Non-pigmented ciliary epithelial cell (primary cell): ENCODE measurements at regions not wholly inside any gene's neighbourhood (a gene's known extent, or its start where the extent isn't known, plus 50 kb on each side); places are given as distances from the start of the nearest gene placed in this dataset.

Source experiments
- DNase-seq: peaks from one replicate; pipeline ENCODE4 v3.0.0-alpha.2; 2010; ENCODE audit warnings: low read depth

- no peak for DNase-seq
Observed at GRCh38 chr1:21346365-21347071, 56.3 kb upstream of the ECE1 start.

- DNase-seq, result no peak
Observed at GRCh38 chr1:21344750-21345443, 54.6 kb upstream of the ECE1 start.

GRCh38 chr1:21344098-21344749, 54.0 kb upstream of the ECE1 start:
- no peak for DNase-seq

GRCh38 chr1:21342961-21343838, 52.9 kb upstream of the ECE1 start:
- DNase-seq, result no peak

DNA sequence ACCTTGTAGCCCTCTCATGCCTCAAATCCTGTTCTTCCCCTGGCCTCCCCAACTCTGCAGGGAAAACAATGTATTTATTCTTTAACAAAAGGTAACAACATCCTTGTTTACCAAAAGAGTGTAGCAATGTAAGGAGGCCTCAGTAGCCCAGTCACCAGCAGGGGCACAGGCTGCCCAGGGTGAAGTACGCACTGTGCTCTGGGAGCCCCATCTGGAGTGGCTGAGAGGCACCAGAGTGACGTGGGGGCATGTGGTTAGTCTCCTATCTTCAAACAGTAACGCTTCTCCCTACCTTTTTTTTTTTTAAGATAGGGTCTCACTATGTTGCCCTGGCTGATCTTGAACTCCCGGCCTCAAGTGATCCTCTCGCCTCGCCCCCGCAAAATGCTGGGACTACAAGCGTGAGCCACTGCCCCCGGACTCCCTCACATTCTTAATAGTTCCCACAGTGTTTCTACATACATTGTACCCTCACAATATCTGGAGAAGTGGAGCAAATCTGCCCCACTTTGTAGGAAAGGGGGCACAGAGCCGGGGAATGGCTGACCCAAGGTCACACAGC, 51.3 kb upstream of the ECE1 start:
- no peak for DNase-seq

DNA sequence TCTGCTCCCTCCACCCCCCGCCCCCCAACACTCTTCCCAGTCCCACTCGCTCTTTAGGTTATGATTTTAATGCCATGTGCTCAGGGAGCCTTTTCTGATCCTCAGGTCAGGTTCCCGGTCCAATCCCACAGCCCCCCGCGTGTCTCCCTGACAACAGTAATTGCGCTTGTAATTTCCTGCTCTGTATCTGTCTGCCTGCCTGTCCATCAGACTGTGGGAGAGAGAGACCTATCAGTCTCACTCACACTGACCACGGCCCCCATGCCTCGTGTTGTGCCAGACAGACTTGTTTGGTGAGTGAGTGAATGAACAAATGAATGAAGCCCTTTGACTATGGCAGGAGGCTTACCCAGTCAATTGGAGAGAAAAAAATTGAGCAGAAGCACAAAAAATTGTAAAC, 50.8 kb upstream of the ECE1 start:
- DNase-seq, result no peak

- no peak for DNase-seq
Observed at GRCh38 chr1:21340230-21340945, 50.1 kb upstream of the ECE1 start.
